ENCODE measurements at regions not wholly inside any gene's neighbourhood (a gene's known extent, or its start where the extent isn't known, plus 50 kb on each side); places are given as distances from the start of the nearest gene placed in this dataset.
"Not testable (repeated sequence)": the region's sequence is repeated elsewhere in the genome, so short reads cannot be mapped to it uniquely, and the experiment has no call there.

GRCh38 chr6:157727629-157728182 lies 95.3 kb upstream of the SNX9 start:
- TF ChIP-seq CTCF (IDR thresholded peaks at IDR 0.05; ENCODE audit: low read depth, low read length): no peak
- DNase-seq (ENCODE audit: low read depth in 2 of 2): no peak
- H3K4me3 ChIP-seq (replicated peaks in 1 of 2; ENCODE audit: low read depth in 2 of 2, low read length in 2 of 2): no peak overlapping the region

GRCh38 chr6:157728183-157728881 lies 94.7 kb upstream of the SNX9 start:
- no peak for TF ChIP-seq CTCF (IDR thresholded peaks at IDR 0.05; ENCODE audit: low read depth, low read length)
- no peak overlapping the region for H3K4me3 ChIP-seq (replicated peaks in 1 of 2; ENCODE audit: low read depth in 2 of 2, low read length in 2 of 2)
- DNase-seq (ENCODE audit: low read depth in 2 of 2): no peak

GRCh38 chr6:157731221-157731620 lies 91.8 kb upstream of the SNX9 start:
- no peak overlapping the region for H3K4me3 ChIP-seq (replicated peaks in 1 of 2; ENCODE audit: low read depth in 2 of 2, low read length in 2 of 2)
- TF ChIP-seq CTCF (IDR thresholded peaks at IDR 0.05; ENCODE audit: low read depth, low read length): no peak

GRCh38 chr6:157732007-157732406 lies 91.0 kb upstream of the SNX9 start:
- no peak for TF ChIP-seq CTCF (IDR thresholded peaks at IDR 0.05; ENCODE audit: low read depth, low read length)
- DNase-seq (ENCODE audit: low read depth in 2 of 2): no peak
- H3K4me3 ChIP-seq (replicated peaks in 1 of 2; ENCODE audit: low read depth in 2 of 2, low read length in 2 of 2): no peak overlapping the region

More at GRCh38 chr6:157731221-157731620, 91.8 kb upstream of the SNX9 start:
- DNase-seq (ENCODE audit: low read depth in 2 of 2): no peak

- no peak for DNase-seq (ENCODE audit: low read depth in 2 of 2)
- no peak overlapping the region for H3K4me3 ChIP-seq (replicated peaks in 1 of 2; ENCODE audit: low read depth in 2 of 2, low read length in 2 of 2)
- no peak for TF ChIP-seq CTCF (IDR thresholded peaks at IDR 0.05; ENCODE audit: low read depth, low read length)
These were observed 90.5 kb upstream of the SNX9 start for GRCh38 chr6:157732416-157733161.

- H3K4me3 ChIP-seq (replicated peaks in 1 of 2; ENCODE audit: low read depth in 2 of 2, low read length in 2 of 2); DNase-seq (ENCODE audit: low read depth in 2 of 2): not testable (repeated sequence)
These were observed 86.5 kb upstream of the SNX9 start for GRCh38 chr6:157736555-157736954.

- H3K4me3 ChIP-seq (replicated peaks in 1 of 2; ENCODE audit: low read depth in 2 of 2, low read length in 2 of 2): no peak overlapping the region
- no peak for DNase-seq (ENCODE audit: low read depth in 2 of 2)
- no peak for TF ChIP-seq CTCF (IDR thresholded peaks at IDR 0.05; ENCODE audit: low read depth, low read length)
These were observed 81.6 kb upstream of the SNX9 start for GRCh38 chr6:157741321-157741947.
